CD14-positive monocyte (primary cell): ENCODE measurements at regions not wholly inside any gene's neighbourhood (a gene's known extent, or its start where the extent isn't known, plus 50 kb on each side); places are given as distances from the start of the nearest gene placed in this dataset.

Experiments used
- DNase-seq, 3 donors: peaks; one replicate each; pipeline ENCODE4 v3.0.0-alpha.2; 2011 to 2022
- H2AFZ ChIP-seq: 2 replicates; pipeline ENCODE4 v1.6.0; 2012; ENCODE audit warnings: mild to moderate bottlenecking, low read depth, low read length, inconsistent platforms; ENCODE audit not compliant: insufficient read depth, poor library complexity, severe bottlenecking
- H3K27ac ChIP-seq, 2 donors: 1 replicate in 1 of 2; 2 replicates in 1 of 2; pipeline ENCODE4 v1.5.1; 2012 to 2013; ENCODE audit warnings: low read length in 2 of 2, control low read depth in 1 of 2, inconsistent platforms in 1 of 2, low read depth in 1 of 2, mild to moderate bottlenecking in 1 of 2
- H3K27me3 ChIP-seq, 2 donors: one replicate each; pipeline versions ENCODE4 v1.6.0 to v1.6.1; 2011 to 2013; ENCODE audit warnings: low read length in 2 of 2; ENCODE audit not compliant: control insufficient read depth in 2 of 2, insufficient read depth in 2 of 2
- H3K36me3 ChIP-seq, 2 donors: replicated peaks in 1 of 2; 1 replicate in 1 of 2; 2 replicates in 1 of 2; pipeline versions ENCODE4 v1.5.1 to v1.6.1; 2012 to 2013; ENCODE audit warnings: low read length in 2 of 2, control low read depth in 1 of 2, inconsistent platforms in 1 of 2, mild to moderate bottlenecking in 1 of 2; ENCODE audit not compliant: insufficient read depth in 2 of 2, control insufficient read depth in 1 of 2
- H3K4me1 ChIP-seq, 2 donors: 1 replicate in 1 of 2; 2 replicates in 1 of 2; pipeline versions ENCODE4 v1.5.1 to v1.6.1; 2012 to 2013; ENCODE audit warnings: low read length in 2 of 2, control low read depth in 1 of 2, inconsistent platforms in 1 of 2, mild to moderate bottlenecking in 1 of 2, moderate library complexity in 1 of 2; ENCODE audit not compliant: insufficient read depth in 2 of 2, control insufficient read depth in 1 of 2
- H3K4me2 ChIP-seq: replicated peaks from 2 replicates; pipeline ENCODE3; 2012; ENCODE audit warnings: low read length, moderate library complexity, mild to moderate bottlenecking; ENCODE audit not compliant: poor library complexity, severe bottlenecking; ENCODE audit errors: extremely low read depth
- H3K4me3 ChIP-seq, 3 experiments: fragments of 200-600 bp in 1 of 3; sonication (generic) in 1 of 3; replicated peaks in 1 of 3; 1 replicate in 2 of 3; 2 replicates in 1 of 3; pipeline ENCODE4 v1.5.1; 2011 to 2013; ENCODE audit warnings: low read length in 3 of 3, mild to moderate bottlenecking in 3 of 3, control low read depth in 2 of 3, low read depth in 2 of 3, inconsistent platforms in 1 of 3, moderate library complexity in 1 of 3
- H3K79me2 ChIP-seq: 2 replicates; pipeline ENCODE4 v1.6.0; 2012; ENCODE audit warnings: mild to moderate bottlenecking, control low read depth, inconsistent platforms, low read length, moderate library complexity; ENCODE audit not compliant: insufficient read depth
- H3K9ac ChIP-seq: 2 replicates; pipeline ENCODE4 v1.6.0; 2017; ENCODE audit warnings: low read length, mild to moderate bottlenecking; ENCODE audit not compliant: insufficient read depth, poor library complexity, severe bottlenecking
- H3K9me3 ChIP-seq, 2 donors: replicated peaks in 1 of 2; 1 replicate in 1 of 2; 2 replicates in 1 of 2; pipeline versions ENCODE4 v1.5.1 to v1.6.1; 2012 to 2013; ENCODE audit warnings: low read length in 2 of 2, control low read depth in 1 of 2; ENCODE audit not compliant: control insufficient read depth in 1 of 2, insufficient read depth in 1 of 2
- H4K20me1 ChIP-seq: 2 replicates; pipeline ENCODE4 v1.6.0; 2012; ENCODE audit warnings: mild to moderate bottlenecking, low read length, control low read depth, moderate library complexity; ENCODE audit not compliant: insufficient read depth
- H3K27ac Mint-ChIP-seq, 7 donors: one replicate each; pipeline ENCODE4 v1.8.0; 2020; ENCODE audit warnings: mild to moderate bottlenecking in 7 of 7, mixed read lengths in 7 of 7, moderate library complexity in 6 of 7, inconsistent platforms in 2 of 7
- H3K27me3 Mint-ChIP-seq, 3 donors: one replicate each; pipeline ENCODE4 v1.8.0; 2021 to 2022; ENCODE audit warnings: low read depth in 3 of 3, mild to moderate bottlenecking in 3 of 3, mixed read lengths in 3 of 3, moderate library complexity in 3 of 3, inconsistent platforms in 1 of 3
- H3K36me3 Mint-ChIP-seq, 2 donors: one replicate each; pipeline ENCODE4 v1.8.0; 2020; ENCODE audit warnings: mixed read lengths in 2 of 2, inconsistent platforms in 1 of 2, mild to moderate bottlenecking in 1 of 2
- H3K4me1 Mint-ChIP-seq: one replicate; pipeline ENCODE4 v1.8.0; 2020; ENCODE audit warnings: mild to moderate bottlenecking, mixed read lengths
- H3K4me3 Mint-ChIP-seq, 2 donors: one replicate each; pipeline ENCODE4 v1.8.0; 2020; ENCODE audit warnings: mild to moderate bottlenecking in 2 of 2, mixed read lengths in 2 of 2, moderate library complexity in 1 of 2
- H3K9me3 Mint-ChIP-seq, 7 donors: one replicate each; pipeline ENCODE4 v1.8.0; 2020 to 2022; ENCODE audit warnings: mixed read lengths in 7 of 7, mild to moderate bottlenecking in 6 of 7, moderate library complexity in 6 of 7, inconsistent platforms in 2 of 7
- WGBS: methylation state at CpG from one replicate; pipeline ENCODE4 v1.1.5; 2013; ENCODE audit warnings: missing lambda C conversion rate; ENCODE audit not compliant: insufficient coverage; 5-methylcytosine and 5-hydroxymethylcytosine counted together
- intact Hi-C, 2 donors: fragments of 100-400 bp; cut with micrococcal nuclease; formaldehyde crosslinking; loops; one replicate each; pipeline versions ENCODE4 v1.15.0 to v1.15.1; 2023
- TF ChIP-seq, protein P1 (sequence below): fragments of 200-600 bp; IDR thresholded peaks from one replicate; pipeline ENCODE4 v1.8.0; 2022; ENCODE audit warnings: antibody characterized with exemption, mild to moderate bottlenecking

DNA sequence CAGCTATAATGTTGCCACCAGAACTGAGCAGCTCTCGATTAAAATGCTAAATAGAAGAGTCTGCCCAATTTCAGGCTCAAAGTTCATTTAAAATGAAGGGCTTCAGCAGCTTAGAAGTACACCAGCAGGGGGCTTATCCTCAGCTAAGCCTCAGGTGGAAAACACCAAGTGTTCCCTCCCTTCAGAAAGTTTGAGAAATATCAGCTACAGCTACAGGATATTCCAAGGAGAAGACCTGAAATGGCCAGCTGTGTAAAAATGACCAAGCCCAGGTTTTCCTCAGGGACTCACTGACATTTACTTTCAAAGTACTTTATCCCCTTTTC lies 395.4 kb downstream of the DTWD2 start:
- H3K27ac ChIP-seq = no peak overlapping the region
- no peaks in the 10 kb centered on the region for H3K9me3 ChIP-seq
- no peak for DNase-seq
- Mint-ChIP-seq H3K9me3 (peaks cover 0 to 5% (median 1%) of the 10 kb centered on the region in 7 donors), H3K36me3 (no peaks in the 10 kb centered on the region), H3K4me1 (no peaks in the 10 kb centered on the region), H3K4me3 (no peak overlapping the region), H3K27ac (no peak overlapping the region), H3K27me3 (no peaks in the 10 kb centered on the region)
- intact Hi-C loops = no loop called here
- no peaks in the 10 kb centered on the region for H3K27me3 ChIP-seq
- no peak overlapping the region for H3K4me3 ChIP-seq
- no peaks in the 10 kb centered on the region for H4K20me1 ChIP-seq
- H3K36me3 ChIP-seq = no peaks in the 10 kb centered on the region
- no peak overlapping the region for H3K9ac ChIP-seq
- no peak overlapping the region for H3K4me2 ChIP-seq
- TF ChIP-seq, protein P1, sequence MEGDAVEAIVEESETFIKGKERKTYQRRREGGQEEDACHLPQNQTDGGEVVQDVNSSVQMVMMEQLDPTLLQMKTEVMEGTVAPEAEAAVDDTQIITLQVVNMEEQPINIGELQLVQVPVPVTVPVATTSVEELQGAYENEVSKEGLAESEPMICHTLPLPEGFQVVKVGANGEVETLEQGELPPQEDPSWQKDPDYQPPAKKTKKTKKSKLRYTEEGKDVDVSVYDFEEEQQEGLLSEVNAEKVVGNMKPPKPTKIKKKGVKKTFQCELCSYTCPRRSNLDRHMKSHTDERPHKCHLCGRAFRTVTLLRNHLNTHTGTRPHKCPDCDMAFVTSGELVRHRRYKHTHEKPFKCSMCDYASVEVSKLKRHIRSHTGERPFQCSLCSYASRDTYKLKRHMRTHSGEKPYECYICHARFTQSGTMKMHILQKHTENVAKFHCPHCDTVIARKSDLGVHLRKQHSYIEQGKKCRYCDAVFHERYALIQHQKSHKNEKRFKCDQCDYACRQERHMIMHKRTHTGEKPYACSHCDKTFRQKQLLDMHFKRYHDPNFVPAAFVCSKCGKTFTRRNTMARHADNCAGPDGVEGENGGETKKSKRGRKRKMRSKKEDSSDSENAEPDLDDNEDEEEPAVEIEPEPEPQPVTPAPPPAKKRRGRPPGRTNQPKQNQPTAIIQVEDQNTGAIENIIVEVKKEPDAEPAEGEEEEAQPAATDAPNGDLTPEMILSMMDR = no peak
- H2AFZ ChIP-seq = no peak overlapping the region
- WGBS = 100% methylated on average over 1 of the region's 1 CpG
- no peaks in the 10 kb centered on the region for H3K79me2 ChIP-seq
- H3K4me1 ChIP-seq = no peaks in the 10 kb centered on the region

DNA sequence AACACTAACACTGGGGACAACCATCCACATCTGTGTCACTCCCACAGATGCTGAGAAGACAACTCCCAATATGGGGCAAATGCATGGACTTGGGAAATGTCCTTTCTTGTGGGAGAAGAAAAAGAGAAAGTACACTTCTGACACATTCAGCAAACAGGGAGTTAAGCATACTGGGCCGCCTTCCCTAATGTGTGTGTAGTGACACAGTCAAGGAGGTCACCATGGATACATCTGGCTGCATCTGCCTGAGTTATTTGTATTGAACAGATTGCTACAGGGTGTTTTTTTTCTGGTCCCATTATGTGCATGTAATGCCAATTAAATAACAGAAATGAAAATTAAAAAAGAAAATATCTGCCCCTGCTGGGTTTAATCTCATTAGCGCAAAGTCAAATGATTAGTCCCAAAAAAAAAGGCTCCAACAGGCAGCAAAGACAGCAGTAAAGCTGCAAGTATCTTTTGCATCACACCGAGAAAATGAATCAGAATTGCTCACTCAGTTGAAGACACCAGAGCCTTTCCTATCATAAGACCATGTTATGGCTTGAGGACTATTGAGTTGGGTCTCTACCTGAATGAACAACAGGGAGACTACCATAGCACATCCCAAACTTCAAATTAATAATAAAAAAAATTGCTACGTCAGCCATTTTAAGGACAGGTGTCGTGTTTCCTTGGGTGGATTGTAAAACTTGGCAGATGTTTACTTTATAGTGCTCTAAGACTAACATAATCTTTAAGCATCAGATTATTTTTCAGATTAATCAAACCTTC lies 395.9 kb downstream of the DTWD2 start:
- Histone ChIP-seq H3K9ac (no peak overlapping the region), H2AFZ (no peak overlapping the region), H3K27me3 (no peaks in the 10 kb centered on the region), H3K27ac (no peak overlapping the region), H3K9me3 (no peaks in the 10 kb centered on the region), H3K4me1 (no peaks in the 10 kb centered on the region), H4K20me1 (no peaks in the 10 kb centered on the region), H3K36me3 (no peaks in the 10 kb centered on the region), H3K79me2 (no peaks in the 10 kb centered on the region), H3K4me3 (no peak overlapping the region), H3K4me2 (no peak overlapping the region)
- H3K9me3 Mint-ChIP-seq = peaks cover 0 to 5% (median 1%) of the 10 kb centered on the region in 7 donors
- H3K27me3 Mint-ChIP-seq = no peaks in the 10 kb centered on the region
- intact Hi-C loops = no loop called here
- DNase-seq = no peak
- no peaks in the 10 kb centered on the region for H3K36me3 Mint-ChIP-seq
- H3K4me3 Mint-ChIP-seq = no peak overlapping the region
- H3K4me1 Mint-ChIP-seq = no peaks in the 10 kb centered on the region
- WGBS = 83% methylated on average over 1 of the region's 5 CpGs
- no peak overlapping the region for H3K27ac Mint-ChIP-seq
- TF ChIP-seq, protein P1 = no peak
